ENCODE measurements at regions not wholly inside any gene's neighbourhood (a gene's known extent, or its start where the extent isn't known, plus 50 kb on each side); places are given as distances from the start of the nearest gene placed in this dataset.

DNA sequence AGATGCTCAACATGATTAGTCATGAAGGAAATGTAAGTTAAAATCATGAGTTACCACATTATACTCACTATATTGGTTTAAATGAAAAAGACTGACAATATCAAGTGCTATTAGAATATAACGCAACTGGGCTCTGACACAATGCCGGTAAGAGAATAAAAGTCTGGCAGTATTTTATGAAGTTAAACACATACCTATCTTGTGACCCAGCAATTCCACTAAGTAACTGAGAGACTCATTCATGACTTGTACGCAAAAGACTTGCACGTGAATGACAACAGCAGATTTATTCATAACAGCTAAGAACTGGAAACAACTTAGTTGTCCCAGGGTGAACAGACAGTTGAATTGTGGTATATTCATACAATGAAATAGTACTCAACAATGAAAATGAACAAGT is 342.1 kb downstream of the SLC4A3 start:
- TF ChIP-seq, protein P1, sequence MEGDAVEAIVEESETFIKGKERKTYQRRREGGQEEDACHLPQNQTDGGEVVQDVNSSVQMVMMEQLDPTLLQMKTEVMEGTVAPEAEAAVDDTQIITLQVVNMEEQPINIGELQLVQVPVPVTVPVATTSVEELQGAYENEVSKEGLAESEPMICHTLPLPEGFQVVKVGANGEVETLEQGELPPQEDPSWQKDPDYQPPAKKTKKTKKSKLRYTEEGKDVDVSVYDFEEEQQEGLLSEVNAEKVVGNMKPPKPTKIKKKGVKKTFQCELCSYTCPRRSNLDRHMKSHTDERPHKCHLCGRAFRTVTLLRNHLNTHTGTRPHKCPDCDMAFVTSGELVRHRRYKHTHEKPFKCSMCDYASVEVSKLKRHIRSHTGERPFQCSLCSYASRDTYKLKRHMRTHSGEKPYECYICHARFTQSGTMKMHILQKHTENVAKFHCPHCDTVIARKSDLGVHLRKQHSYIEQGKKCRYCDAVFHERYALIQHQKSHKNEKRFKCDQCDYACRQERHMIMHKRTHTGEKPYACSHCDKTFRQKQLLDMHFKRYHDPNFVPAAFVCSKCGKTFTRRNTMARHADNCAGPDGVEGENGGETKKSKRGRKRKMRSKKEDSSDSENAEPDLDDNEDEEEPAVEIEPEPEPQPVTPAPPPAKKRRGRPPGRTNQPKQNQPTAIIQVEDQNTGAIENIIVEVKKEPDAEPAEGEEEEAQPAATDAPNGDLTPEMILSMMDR (IDR thresholded peaks at IDR 0.05) = no peak
- TF ChIP-seq POLR2A (IDR thresholded peaks at IDR 0.05) = no peak
